ENCODE measurements at regions not wholly inside any gene's neighbourhood (a gene's known extent, or its start where the extent isn't known, plus 50 kb on each side); places are given as distances from the start of the nearest gene placed in this dataset.

- Histone ChIP-seq H3K27ac (ENCODE audit: insufficient read depth, low read length) (no peak overlapping the region), H3K36me3 (ENCODE audit: control insufficient read depth, insufficient read depth, low read length) (no peaks in the 10 kb centered on the region), H3K9ac (ENCODE audit: insufficient read depth, low read length) (no peak overlapping the region), H3K9me3 (ENCODE audit: control insufficient read depth, insufficient read depth, low read depth, low read length) (no peaks in the 10 kb centered on the region), H3K27me3 (ENCODE audit: control insufficient read depth, insufficient read depth, low read length) (peaks cover 19% of the 10 kb centered on the region), H4K20me1 (ENCODE audit: control insufficient read depth, extremely low read depth, insufficient read depth, low read length) (no peaks in the 10 kb centered on the region), H3K79me2 (ENCODE audit: control insufficient read depth, insufficient read depth, low read length) (no peaks in the 10 kb centered on the region), H3K4me2 (ENCODE audit: extremely low read depth, insufficient read depth, low read length) (no peak overlapping the region), H2AFZ (ENCODE audit: low read length) (no peak overlapping the region), H3K4me3 (replicated peaks in 1 of 4; ENCODE audit: control extremely low read depth in 1 of 4, insufficient read depth in 1 of 4, low read depth in 3 of 4, low read length in 4 of 4) (no peak overlapping the region), H3K4me1 (ENCODE audit: control insufficient read depth, extremely low read depth, insufficient read depth, low read length) (no peaks in the 10 kb centered on the region)
- no peak for DNase-seq (ENCODE audit: low read depth in 2 of 2)
- TF ChIP-seq CTCF (conservative IDR thresholded peaks at IDR 0.05 in 1 of 2, IDR thresholded peaks at IDR 0.05 in 1 of 2; ENCODE audit: low read depth in 1 of 2, low read length in 2 of 2) (no peak), EZH2 (IDR thresholded peaks at IDR 0.05; ENCODE audit: low read length, missing control alignments) (no peak)
Observed at GRCh38 chr17:77569846-77570564, 388.5 kb upstream of the TNRC6C start.

GRCh38 chr17:77570565-77570898, 388.0 kb upstream of the TNRC6C start:
- H3K9me3 ChIP-seq (ENCODE audit: control insufficient read depth, insufficient read depth, low read depth, low read length): no peaks in the 10 kb centered on the region
- no peak overlapping the region for H3K27ac ChIP-seq (ENCODE audit: insufficient read depth, low read length)
- H3K4me2 ChIP-seq (ENCODE audit: extremely low read depth, insufficient read depth, low read length): no peak overlapping the region
- H3K4me3 ChIP-seq (replicated peaks in 1 of 4; ENCODE audit: control extremely low read depth in 1 of 4, insufficient read depth in 1 of 4, low read depth in 3 of 4, low read length in 4 of 4): no peak overlapping the region
- H2AFZ ChIP-seq (ENCODE audit: low read length): no peak overlapping the region
- peaks cover 19% of the 10 kb centered on the region for H3K27me3 ChIP-seq (ENCODE audit: control insufficient read depth, insufficient read depth, low read length)
- no peaks in the 10 kb centered on the region for H3K4me1 ChIP-seq (ENCODE audit: control insufficient read depth, extremely low read depth, insufficient read depth, low read length)
- H3K79me2 ChIP-seq (ENCODE audit: control insufficient read depth, insufficient read depth, low read length): no peaks in the 10 kb centered on the region
- H4K20me1 ChIP-seq (ENCODE audit: control insufficient read depth, extremely low read depth, insufficient read depth, low read length): no peaks in the 10 kb centered on the region
- no peaks in the 10 kb centered on the region for H3K36me3 ChIP-seq (ENCODE audit: control insufficient read depth, insufficient read depth, low read length)
- DNase-seq (ENCODE audit: low read depth in 2 of 2): no peak
- TF ChIP-seq EZH2 (IDR thresholded peaks at IDR 0.05; ENCODE audit: low read length, missing control alignments): no peak
- no peak for TF ChIP-seq CTCF (conservative IDR thresholded peaks at IDR 0.05 in 1 of 2, IDR thresholded peaks at IDR 0.05 in 1 of 2; ENCODE audit: low read depth in 1 of 2, low read length in 2 of 2)
- H3K9ac ChIP-seq (ENCODE audit: insufficient read depth, low read length): no peak overlapping the region

GRCh38 chr17:77571155-77571981, 387.1 kb upstream of the TNRC6C start:
- H3K9ac ChIP-seq (ENCODE audit: insufficient read depth, low read length): no peak overlapping the region
- no peaks in the 10 kb centered on the region for H3K4me1 ChIP-seq (ENCODE audit: control insufficient read depth, extremely low read depth, insufficient read depth, low read length)
- TF ChIP-seq EZH2 (IDR thresholded peaks at IDR 0.05; ENCODE audit: low read length, missing control alignments): peak; percentile 34
- no peak for TF ChIP-seq CTCF (conservative IDR thresholded peaks at IDR 0.05 in 1 of 2, IDR thresholded peaks at IDR 0.05 in 1 of 2; ENCODE audit: low read depth in 1 of 2, low read length in 2 of 2)
- H3K36me3 ChIP-seq (ENCODE audit: control insufficient read depth, insufficient read depth, low read length): no peaks in the 10 kb centered on the region
- no peak overlapping the region for H3K27ac ChIP-seq (ENCODE audit: insufficient read depth, low read length)
- H3K4me3 ChIP-seq (replicated peaks in 1 of 4; ENCODE audit: control extremely low read depth in 1 of 4, insufficient read depth in 1 of 4, low read depth in 3 of 4, low read length in 4 of 4): peak overlapping the region in 1 of 4 experiments; percentile 33
- H4K20me1 ChIP-seq (ENCODE audit: control insufficient read depth, extremely low read depth, insufficient read depth, low read length): no peaks in the 10 kb centered on the region
- H3K27me3 ChIP-seq (ENCODE audit: control insufficient read depth, insufficient read depth, low read length): peaks cover 19% of the 10 kb centered on the region
- no peaks in the 10 kb centered on the region for H3K79me2 ChIP-seq (ENCODE audit: control insufficient read depth, insufficient read depth, low read length)
- peak overlapping the region; percentile 13 for H2AFZ ChIP-seq (ENCODE audit: low read length)
- H3K9me3 ChIP-seq (ENCODE audit: control insufficient read depth, insufficient read depth, low read depth, low read length): no peaks in the 10 kb centered on the region
- DNase-seq (ENCODE audit: low read depth in 2 of 2): peak; percentile 14 to 35
- H3K4me2 ChIP-seq (ENCODE audit: extremely low read depth, insufficient read depth, low read length): peak overlapping the region; percentile 64
